CD8-positive, alpha-beta memory T cell (primary cell): ENCODE measurements at regions not wholly inside any gene's neighbourhood (a gene's known extent, or its start where the extent isn't known, plus 50 kb on each side); places are given as distances from the start of the nearest gene placed in this dataset.
A peak's percentile ranks its signal among the peaks of the same experiment; 100 is the strongest.

Experiments
- CTCF ChIA-PET: fragments of 350-600 bp; sonication (Branson Sonifier 250); formaldehyde crosslinking; loops from one replicate; lab custom pipeline; 2021; ENCODE audit warnings: antibody characterized with exemption; lab: Charles Lee
- POLR2A ChIA-PET: fragments of 350-600 bp; sonication (Branson Sonifier 250); formaldehyde crosslinking; loops from one replicate; lab custom pipeline; 2021; ENCODE audit warnings: antibody characterized with exemption; lab: Charles Lee
- DNase-seq, 5 donors: peaks; one replicate each; pipeline versions ENCODE4 v3.0.0 to v3.0.0-alpha.2; 2020 to 2022; ENCODE audit warnings: mixed read lengths in 1 of 5
- H3K27ac ChIP-seq: one replicate; pipeline ENCODE4 v1.7.0; 2013; ENCODE audit warnings: low read depth, mild to moderate bottlenecking, low read length, moderate library complexity
- H3K27me3 ChIP-seq: 2 replicates; pipeline ENCODE4 v1.7.0; 2013; ENCODE audit warnings: low read length, mild to moderate bottlenecking; ENCODE audit not compliant: insufficient read depth, poor library complexity, severe bottlenecking
- H3K36me3 ChIP-seq: 2 replicates; pipeline ENCODE4 v1.7.0; 2013; ENCODE audit warnings: mild to moderate bottlenecking, low read length, moderate library complexity; ENCODE audit not compliant: insufficient read depth
- H3K4me1 ChIP-seq: 2 replicates; pipeline ENCODE4 v1.7.0; 2013; ENCODE audit warnings: mild to moderate bottlenecking, low read length, moderate library complexity; ENCODE audit not compliant: insufficient read depth
- H3K4me3 ChIP-seq: 2 replicates; pipeline ENCODE4 v1.7.0; 2013; ENCODE audit warnings: mild to moderate bottlenecking, low read length
- H3K9me3 ChIP-seq: 2 replicates; pipeline ENCODE4 v1.7.0; 2013; ENCODE audit warnings: mild to moderate bottlenecking, low read length
- H3K27ac Mint-ChIP-seq, 8 donors: one replicate each; pipeline ENCODE4 v1.8.0; 2020 to 2021; ENCODE audit warnings: mixed read lengths in 8 of 8, mild to moderate bottlenecking in 6 of 8, inconsistent platforms in 3 of 8, moderate library complexity in 3 of 8
- H3K27me3 Mint-ChIP-seq, 2 donors: one replicate each; pipeline ENCODE4 v1.8.0; 2020 to 2021; ENCODE audit warnings: mixed read lengths in 2 of 2, mild to moderate bottlenecking in 1 of 2, moderate library complexity in 1 of 2
- H3K36me3 Mint-ChIP-seq, 3 donors: one replicate each; pipeline ENCODE4 v1.8.0; 2020 to 2021; ENCODE audit warnings: mixed read lengths in 3 of 3, inconsistent platforms in 1 of 3, mild to moderate bottlenecking in 1 of 3
- H3K4me1 Mint-ChIP-seq, 3 donors: one replicate each; pipeline ENCODE4 v1.8.0; 2020 to 2021; ENCODE audit warnings: mixed read lengths in 3 of 3, inconsistent platforms in 1 of 3, mild to moderate bottlenecking in 1 of 3
- H3K4me3 Mint-ChIP-seq, 7 donors: one replicate each; pipeline ENCODE4 v1.8.0; 2020 to 2021; ENCODE audit warnings: mixed read lengths in 7 of 7, mild to moderate bottlenecking in 6 of 7, moderate library complexity in 4 of 7, inconsistent platforms in 2 of 7
- H3K9me3 Mint-ChIP-seq, 5 donors: one replicate each; pipeline ENCODE4 v1.8.0; 2020 to 2022; ENCODE audit warnings: mixed read lengths in 5 of 5, mild to moderate bottlenecking in 3 of 5, moderate library complexity in 2 of 5, inconsistent platforms in 1 of 5

DNA sequence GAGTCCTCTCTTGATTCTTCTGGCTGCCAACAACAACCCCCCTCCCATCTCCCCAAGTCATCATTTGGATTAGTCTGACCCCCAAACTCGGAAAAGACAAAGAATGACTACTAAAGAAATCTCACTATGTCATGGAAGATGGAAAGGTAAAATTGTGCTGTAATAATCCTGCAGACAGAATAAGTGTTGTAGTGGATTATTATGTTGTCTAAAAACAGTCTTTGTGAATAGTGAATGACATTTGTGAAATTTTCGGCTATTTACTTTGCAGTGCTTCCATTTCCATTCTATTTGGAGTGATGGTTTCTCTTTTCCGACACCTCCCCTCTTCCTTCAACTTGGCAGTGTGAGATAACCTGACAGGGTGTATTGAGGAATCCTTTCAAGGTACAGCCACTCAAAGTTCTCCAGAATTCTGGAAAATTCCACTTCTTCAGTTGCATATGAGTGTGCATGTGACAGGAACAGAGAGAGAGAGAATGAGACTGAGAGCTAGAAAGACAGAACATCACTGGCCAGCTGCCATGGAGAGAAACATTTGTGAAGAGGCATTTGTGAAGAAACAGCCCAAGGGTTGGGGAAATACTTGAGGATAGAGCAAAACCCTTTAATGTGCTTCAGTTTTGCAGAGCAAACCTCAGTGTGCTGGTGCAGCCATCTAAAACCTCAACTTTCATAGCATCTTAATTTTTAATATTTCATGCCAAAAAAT, 141.9 kb upstream of the DLX2 start:
- Histone ChIP-seq H3K4me3 (no peak overlapping the region), H3K9me3 (no peaks in the 10 kb centered on the region), H3K27ac (no peak overlapping the region), H3K27me3 (no peaks in the 10 kb centered on the region), H3K4me1 (no peaks in the 10 kb centered on the region), H3K36me3 (no peaks in the 10 kb centered on the region)
- Mint-ChIP-seq H3K4me1 (peaks cover 0 to 1% (median 0%) of the 10 kb centered on the region in 3 donors), H3K27ac (no peak overlapping the region), H3K36me3 (peaks cover 0 to 12% (median 0%) of the 10 kb centered on the region in 3 donors), H3K9me3 (no peaks in the 10 kb centered on the region), H3K27me3 (peaks cover 3 to 9% of the 10 kb centered on the region in 2 donors), H3K4me3 (no peak overlapping the region)
- POLR2A ChIA-PET, result no interaction called here
- CTCF ChIA-PET, result no interaction called here
- no peak for DNase-seq

DNA sequence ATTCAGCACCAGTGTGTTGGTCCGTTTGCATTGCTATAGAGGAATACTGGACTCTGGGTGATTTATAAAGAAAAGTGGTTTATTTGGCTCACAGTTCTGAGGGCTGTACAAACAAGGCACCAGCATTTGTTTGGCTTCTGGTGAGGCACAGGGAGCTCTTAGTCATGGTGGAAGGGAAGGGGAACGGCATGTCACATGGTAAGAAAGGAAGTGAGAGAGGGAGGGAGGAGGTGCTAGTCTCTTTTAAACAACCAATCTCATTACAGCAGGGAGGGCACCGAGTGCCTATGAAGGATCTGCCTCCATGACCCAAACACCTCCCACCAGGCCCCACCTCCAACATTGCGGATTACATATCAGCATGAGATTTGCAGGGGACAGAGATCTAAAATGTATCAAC, 143.9 kb upstream of the DLX2 start:
- ChIA-PET POLR2A (no interaction called here), CTCF (no interaction called here)
- Histone ChIP-seq H3K27ac (no peak overlapping the region), H3K36me3 (no peaks in the 10 kb centered on the region), H3K4me1 (no peaks in the 10 kb centered on the region), H3K9me3 (no peaks in the 10 kb centered on the region), H3K4me3 (no peak overlapping the region), H3K27me3 (no peaks in the 10 kb centered on the region)
- Mint-ChIP-seq H3K9me3 (no peaks in the 10 kb centered on the region), H3K27ac (no peak overlapping the region), H3K4me3 (no peak overlapping the region), H3K4me1 (peaks cover 0 to 5% (median 1%) of the 10 kb centered on the region in 3 donors), H3K36me3 (peaks cover 0 to 12% (median 0%) of the 10 kb centered on the region in 3 donors), H3K27me3 (peaks cover 3 to 5% of the 10 kb centered on the region in 2 donors)
- no peak for DNase-seq

DNA sequence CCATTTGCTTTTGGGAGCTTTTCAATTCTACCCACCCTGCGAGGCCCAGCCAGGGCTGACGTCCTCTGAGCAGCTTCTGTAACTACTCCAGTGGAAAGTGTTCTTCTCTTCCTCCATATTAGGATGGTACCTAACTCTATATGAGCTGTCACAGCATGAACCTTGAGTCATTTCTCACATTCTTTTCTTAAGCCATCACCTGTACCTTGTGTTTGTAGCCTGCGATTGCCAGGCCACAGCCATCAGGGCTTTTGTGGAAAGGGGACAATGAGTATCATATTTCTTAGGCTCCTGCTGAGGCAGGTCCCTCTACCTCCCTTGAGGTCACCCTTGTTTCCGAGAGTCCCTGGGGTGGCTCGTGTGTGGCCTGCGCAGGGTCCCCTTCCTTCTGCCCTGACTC, 144.5 kb upstream of the DLX2 start:
- Mint-ChIP-seq H3K4me1 (peaks cover 0 to 8% (median 1%) of the 10 kb centered on the region in 3 donors), H3K36me3 (peaks cover 0 to 12% (median 0%) of the 10 kb centered on the region in 3 donors), H3K27me3 (peaks cover 3 to 5% of the 10 kb centered on the region in 2 donors), H3K9me3 (no peaks in the 10 kb centered on the region), H3K27ac (no peak overlapping the region), H3K4me3 (no peak overlapping the region)
- H3K9me3 ChIP-seq, result no peaks in the 10 kb centered on the region
- no peak overlapping the region for H3K27ac ChIP-seq
- H3K27me3 ChIP-seq, result no peaks in the 10 kb centered on the region
- H3K36me3 ChIP-seq, result no peaks in the 10 kb centered on the region
- DNase-seq, result no peak
- no peak overlapping the region for H3K4me3 ChIP-seq
- CTCF ChIA-PET, result no interaction called here
- H3K4me1 ChIP-seq, result no peaks in the 10 kb centered on the region
- POLR2A ChIA-PET, result no interaction called here

DNA sequence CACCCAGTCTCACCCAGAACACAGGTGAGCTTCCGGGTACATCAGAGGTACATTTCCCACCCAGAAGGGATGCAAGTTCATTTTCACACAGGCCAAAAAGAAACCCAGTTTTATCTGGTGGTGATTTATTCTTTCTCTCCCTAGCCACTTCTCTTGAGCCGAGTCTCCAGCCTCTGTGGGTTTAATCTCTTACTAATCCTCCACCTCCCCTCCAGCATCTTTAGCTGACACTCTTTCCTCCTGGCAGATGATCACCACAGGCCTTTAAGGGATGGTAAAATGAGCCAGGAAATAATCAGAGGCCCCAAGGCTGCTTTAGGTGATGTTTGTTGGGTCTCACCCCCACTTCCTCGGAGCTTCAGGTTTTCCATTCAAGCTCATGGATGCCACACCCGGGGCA, 145.7 kb upstream of the DLX2 start:
- no peak overlapping the region for H3K27ac ChIP-seq
- H3K27me3 ChIP-seq, result no peaks in the 10 kb centered on the region
- ChIA-PET CTCF (interaction anchor here (0.6 kb wide), 1 partner anchor 11 kb away, joined by 3 read pairs; no protein-coding TSS in a partner anchor), POLR2A (no interaction called here)
- no peaks in the 10 kb centered on the region for H3K36me3 ChIP-seq
- Mint-ChIP-seq H3K27ac (no peak overlapping the region), H3K4me1 (peaks cover 7 to 16% (median 9%) of the 10 kb centered on the region in 3 donors), H3K36me3 (peaks cover 0 to 12% (median 0%) of the 10 kb centered on the region in 3 donors), H3K9me3 (no peaks in the 10 kb centered on the region), H3K4me3 (no peak overlapping the region), H3K27me3 (peaks cover 3 to 5% of the 10 kb centered on the region in 2 donors)
- H3K9me3 ChIP-seq, result no peaks in the 10 kb centered on the region
- no peak overlapping the region for H3K4me3 ChIP-seq
- H3K4me1 ChIP-seq, result no peaks in the 10 kb centered on the region
- no peak for DNase-seq

DNA sequence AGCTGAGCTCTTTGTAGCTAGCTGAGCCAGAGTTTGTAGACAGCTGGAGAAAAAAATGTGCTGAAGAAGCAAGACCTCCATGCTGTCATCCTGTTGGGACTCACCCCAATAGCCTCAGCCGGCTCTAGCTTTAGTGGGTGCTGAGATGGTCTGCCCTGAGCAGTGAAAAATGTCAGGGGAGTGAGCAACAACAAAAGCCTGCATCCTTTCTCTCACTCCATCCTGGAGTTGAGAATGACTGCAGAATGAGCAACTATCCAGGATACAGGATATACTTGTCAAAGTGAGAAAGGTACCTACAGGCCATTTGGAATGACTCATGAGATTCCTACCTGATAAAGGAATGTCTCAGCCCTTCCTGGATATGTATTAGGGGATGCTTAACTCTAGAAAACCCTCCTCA, 146.1 kb upstream of the DLX2 start:
- H3K36me3 ChIP-seq, result no peaks in the 10 kb centered on the region
- Mint-ChIP-seq H3K27ac (no peak overlapping the region), H3K4me1 (peaks cover 11 to 21% (median 13%) of the 10 kb centered on the region in 3 donors), H3K36me3 (peaks cover 0 to 12% (median 0%) of the 10 kb centered on the region in 3 donors), H3K4me3 (no peak overlapping the region), H3K27me3 (peaks cover 3 to 5% of the 10 kb centered on the region in 2 donors), H3K9me3 (no peaks in the 10 kb centered on the region)
- CTCF ChIA-PET, result no interaction called here
- no peak overlapping the region for H3K27ac ChIP-seq
- no peaks in the 10 kb centered on the region for H3K4me1 ChIP-seq
- no peaks in the 10 kb centered on the region for H3K27me3 ChIP-seq
- POLR2A ChIA-PET, result no interaction called here
- no peaks in the 10 kb centered on the region for H3K9me3 ChIP-seq
- no peak overlapping the region for H3K4me3 ChIP-seq
- DNase-seq, result no peak

DNA sequence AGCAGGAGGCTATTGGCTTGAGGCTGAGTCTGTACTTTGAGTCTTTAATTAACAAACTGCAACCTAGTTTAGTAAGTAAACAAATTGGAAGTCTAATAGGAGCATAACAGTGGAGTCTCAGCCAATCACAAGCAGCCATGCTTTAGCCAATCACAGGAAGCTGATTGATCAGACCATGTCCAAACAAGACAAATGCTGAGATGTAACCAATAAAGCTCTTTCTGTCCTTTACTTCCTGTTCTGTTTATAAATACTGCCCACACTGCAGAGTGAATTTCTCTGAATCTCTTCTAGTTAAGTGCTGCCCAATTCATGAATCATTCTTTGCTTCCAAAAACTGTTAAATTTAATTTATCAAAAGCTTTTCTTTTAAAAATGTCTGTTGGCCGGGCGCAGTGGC, 146.6 kb upstream of the DLX2 start:
- peaks cover 13 to 24% (median 17%) of the 10 kb centered on the region in 3 donors for H3K4me1 Mint-ChIP-seq
- DNase-seq, result no peak
- no peaks in the 10 kb centered on the region for H3K9me3 Mint-ChIP-seq
- Histone ChIP-seq H3K27me3 (no peaks in the 10 kb centered on the region), H3K4me3 (no peak overlapping the region), H3K4me1 (no peaks in the 10 kb centered on the region), H3K36me3 (no peaks in the 10 kb centered on the region), H3K9me3 (no peaks in the 10 kb centered on the region), H3K27ac (no peak overlapping the region)
- H3K4me3 Mint-ChIP-seq, result no peak overlapping the region
- H3K27me3 Mint-ChIP-seq, result peaks cover 3 to 5% of the 10 kb centered on the region in 2 donors
- H3K36me3 Mint-ChIP-seq, result peaks cover 0 to 12% (median 0%) of the 10 kb centered on the region in 3 donors
- no peak overlapping the region for H3K27ac Mint-ChIP-seq
- ChIA-PET POLR2A (no interaction called here), CTCF (no interaction called here)

DNA sequence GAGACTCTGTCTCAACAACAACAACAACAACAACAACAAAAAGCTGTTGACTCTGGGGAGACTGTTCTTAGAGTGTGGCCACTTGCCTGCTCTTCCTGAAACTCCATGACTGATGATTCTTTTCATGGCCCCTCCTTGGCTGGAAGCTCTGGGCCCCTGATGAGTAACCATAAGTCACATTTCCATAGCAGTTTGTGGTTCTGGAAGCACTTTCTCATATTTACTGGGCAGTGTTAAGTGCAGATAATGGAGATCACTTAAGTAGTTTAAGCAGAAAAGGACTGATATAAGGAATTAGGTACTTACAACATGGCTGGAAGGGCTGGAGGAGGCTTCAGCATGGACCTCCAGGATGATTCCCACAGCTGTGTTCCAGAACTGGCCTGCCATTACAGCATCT, 147.3 kb upstream of the DLX2 start:
- H3K9me3 ChIP-seq, result no peaks in the 10 kb centered on the region
- ChIA-PET POLR2A (no interaction called here), CTCF (no interaction called here)
- no peaks in the 10 kb centered on the region for H3K27me3 ChIP-seq
- no peaks in the 10 kb centered on the region for H3K36me3 ChIP-seq
- DNase-seq, result no peak
- H3K27ac Mint-ChIP-seq, result peak overlapping the region in 1 of 8 donors; percentile 21
- H3K36me3 Mint-ChIP-seq, result peaks cover 0 to 12% (median 0%) of the 10 kb centered on the region in 3 donors
- no peak overlapping the region for H3K4me3 ChIP-seq
- no peaks in the 10 kb centered on the region for H3K4me1 ChIP-seq
- no peak overlapping the region for H3K4me3 Mint-ChIP-seq
- no peak overlapping the region for H3K27ac ChIP-seq
- peaks cover 14 to 25% (median 17%) of the 10 kb centered on the region in 3 donors for H3K4me1 Mint-ChIP-seq
- peaks cover 3 to 5% of the 10 kb centered on the region in 2 donors for H3K27me3 Mint-ChIP-seq
- H3K9me3 Mint-ChIP-seq, result no peaks in the 10 kb centered on the region

DNA sequence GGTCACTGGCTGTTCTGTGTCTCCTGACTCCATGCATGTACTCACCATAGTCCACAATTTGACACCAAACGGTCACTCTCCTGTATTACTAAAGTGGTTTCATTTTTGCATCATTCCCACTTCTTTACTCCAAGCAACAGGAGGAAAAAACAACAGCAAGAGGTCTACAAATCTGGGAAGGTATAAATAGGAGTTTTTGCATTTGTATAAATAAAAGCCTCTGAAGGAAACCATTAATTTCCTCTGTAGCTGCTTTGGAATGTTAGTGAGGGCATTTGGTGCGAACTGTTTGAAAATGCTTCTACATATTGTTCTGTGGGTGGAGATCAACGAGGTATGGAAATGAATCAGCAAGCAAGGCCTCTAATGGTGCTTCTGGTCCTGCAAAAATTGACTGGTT, 148.5 kb upstream of the DLX2 start:
- DNase-seq, result no peak
- Mint-ChIP-seq H3K27me3 (no peaks in the 10 kb centered on the region), H3K4me3 (no peak overlapping the region), H3K4me1 (peaks cover 14 to 25% (median 17%) of the 10 kb centered on the region in 3 donors), H3K9me3 (no peaks in the 10 kb centered on the region), H3K36me3 (peaks cover 0 to 8% (median 0%) of the 10 kb centered on the region in 3 donors), H3K27ac (no peak overlapping the region)
- H3K27ac ChIP-seq, result no peak overlapping the region
- CTCF ChIA-PET, result no interaction called here
- no peaks in the 10 kb centered on the region for H3K4me1 ChIP-seq
- no peaks in the 10 kb centered on the region for H3K27me3 ChIP-seq
- no peak overlapping the region for H3K4me3 ChIP-seq
- no peaks in the 10 kb centered on the region for H3K36me3 ChIP-seq
- no peaks in the 10 kb centered on the region for H3K9me3 ChIP-seq
- POLR2A ChIA-PET, result no interaction called here
